ENCODE measurements at regions not wholly inside any gene's neighbourhood (a gene's known extent, or its start where the extent isn't known, plus 50 kb on each side); places are given as distances from the start of the nearest gene placed in this dataset.

- no peaks in the 10 kb centered on the region for H3K9me3 ChIP-seq (ENCODE audit: severe bottlenecking)
- H3K36me3 ChIP-seq (ENCODE audit: low read depth): no peaks in the 10 kb centered on the region
- DNase-seq (ENCODE audit: low spot score) (no peak), ATAC-seq (ENCODE audit: low read depth) (peak; percentile 41; the same call in 1 of the 3 replicates)
- TF ChIP-seq CTCF (IDR thresholded peaks at IDR 0.05; ENCODE audit: poor library complexity, severe bottlenecking): no peak
- no peak overlapping the region for H3K4me3 ChIP-seq (ENCODE audit: severe bottlenecking)
- no peaks in the 10 kb centered on the region for H3K4me1 ChIP-seq (ENCODE audit: insufficient read depth, poor library complexity, severe bottlenecking)
- no peaks in the 10 kb centered on the region for H3K27me3 ChIP-seq (ENCODE audit: insufficient read depth, poor library complexity, severe bottlenecking)
- H3K27ac ChIP-seq (ENCODE audit: poor library complexity, severe bottlenecking): no peak overlapping the region
These were observed 481.8 kb upstream of the CDH18 start for GRCh38 chr5:20469792-20470191.

GRCh38 chr5:20469390-20469789 is 481.4 kb upstream of the CDH18 start:
- Histone ChIP-seq H3K27me3 (ENCODE audit: insufficient read depth, poor library complexity, severe bottlenecking) (no peaks in the 10 kb centered on the region), H3K4me1 (ENCODE audit: insufficient read depth, poor library complexity, severe bottlenecking) (no peaks in the 10 kb centered on the region), H3K36me3 (ENCODE audit: low read depth) (no peaks in the 10 kb centered on the region), H3K4me3 (ENCODE audit: severe bottlenecking) (no peak overlapping the region), H3K27ac (ENCODE audit: poor library complexity, severe bottlenecking) (no peak overlapping the region), H3K9me3 (ENCODE audit: severe bottlenecking) (no peaks in the 10 kb centered on the region)
- no peak for ATAC-seq (ENCODE audit: low read depth)
- DNase-seq (ENCODE audit: low spot score): no peak
- TF ChIP-seq CTCF (IDR thresholded peaks at IDR 0.05; ENCODE audit: poor library complexity, severe bottlenecking): no peak

- H3K4me3 ChIP-seq (ENCODE audit: severe bottlenecking): no peak overlapping the region
- no peaks in the 10 kb centered on the region for H3K36me3 ChIP-seq (ENCODE audit: low read depth)
- no peak for DNase-seq (ENCODE audit: low spot score)
These were observed 478.5 kb upstream of the CDH18 start for GRCh38 chr5:20466512-20466911.

GRCh38 chr5:20463206-20463605 is 475.2 kb upstream of the CDH18 start:
- no peak overlapping the region for H3K4me3 ChIP-seq (ENCODE audit: severe bottlenecking)
- no peak for ATAC-seq (ENCODE audit: low read depth)
- H3K36me3 ChIP-seq (ENCODE audit: low read depth): no peaks in the 10 kb centered on the region
- H3K9me3 ChIP-seq (ENCODE audit: severe bottlenecking): no peaks in the 10 kb centered on the region
- no peak for TF ChIP-seq CTCF (IDR thresholded peaks at IDR 0.05; ENCODE audit: poor library complexity, severe bottlenecking)
- H3K4me1 ChIP-seq (ENCODE audit: insufficient read depth, poor library complexity, severe bottlenecking): no peaks in the 10 kb centered on the region
- DNase-seq (ENCODE audit: low spot score): no peak
- no peaks in the 10 kb centered on the region for H3K27me3 ChIP-seq (ENCODE audit: insufficient read depth, poor library complexity, severe bottlenecking)
- H3K27ac ChIP-seq (ENCODE audit: poor library complexity, severe bottlenecking): no peak overlapping the region

More at GRCh38 chr5:20466512-20466911, 478.5 kb upstream of the CDH18 start:
- no peaks in the 10 kb centered on the region for H3K9me3 ChIP-seq (ENCODE audit: severe bottlenecking)
- no peak for TF ChIP-seq CTCF (IDR thresholded peaks at IDR 0.05; ENCODE audit: poor library complexity, severe bottlenecking)
- H3K27me3 ChIP-seq (ENCODE audit: insufficient read depth, poor library complexity, severe bottlenecking): no peaks in the 10 kb centered on the region
- ATAC-seq (ENCODE audit: low read depth): no peak
- no peak overlapping the region for H3K27ac ChIP-seq (ENCODE audit: poor library complexity, severe bottlenecking)
- no peaks in the 10 kb centered on the region for H3K4me1 ChIP-seq (ENCODE audit: insufficient read depth, poor library complexity, severe bottlenecking)

GRCh38 chr5:20446121-20446520 is 458.1 kb upstream of the CDH18 start:
- no peaks in the 10 kb centered on the region for H3K27me3 ChIP-seq (ENCODE audit: insufficient read depth, poor library complexity, severe bottlenecking)
- H3K4me1 ChIP-seq (ENCODE audit: insufficient read depth, poor library complexity, severe bottlenecking): no peaks in the 10 kb centered on the region
- no peak overlapping the region for H3K4me3 ChIP-seq (ENCODE audit: severe bottlenecking)
- H3K36me3 ChIP-seq (ENCODE audit: low read depth): no peaks in the 10 kb centered on the region
- DNase-seq (ENCODE audit: low spot score) (no peak), ATAC-seq (ENCODE audit: low read depth) (no peak)
- TF ChIP-seq CTCF (IDR thresholded peaks at IDR 0.05; ENCODE audit: poor library complexity, severe bottlenecking): no peak
- H3K9me3 ChIP-seq (ENCODE audit: severe bottlenecking): no peaks in the 10 kb centered on the region
- no peak overlapping the region for H3K27ac ChIP-seq (ENCODE audit: poor library complexity, severe bottlenecking)

Data from RWPE2 (cell line).